Peyer's patch (tissue), 4 donors: ENCODE measurements at regions not wholly inside any gene's neighbourhood (a gene's known extent, or its start where the extent isn't known, plus 50 kb on each side); places are given as distances from the start of the nearest gene placed in this dataset.

Experiments used
- DNase-seq, 3 donors: peaks; one replicate each; pipeline ENCODE4 v3.0.0-alpha.2; 2017 to 2019
- H3K27ac ChIP-seq, 4 donors: fragments of 200-600 bp; sonication (generic); one replicate each; pipeline ENCODE4 v1.5.1; 2016 to 2019
- H3K27me3 ChIP-seq, 2 donors: fragments of 200-600 bp; sonication (generic); one replicate each; pipeline ENCODE4 v1.5.1; 2019
- H3K36me3 ChIP-seq, 3 donors: fragments of 200-600 bp; sonication (generic); one replicate each; pipeline ENCODE4 v1.5.1; 2016 to 2019
- H3K4me1 ChIP-seq, 4 donors: fragments of 200-600 bp; sonication (generic); one replicate each; pipeline ENCODE4 v1.5.1; 2016 to 2019
- H3K4me3 ChIP-seq, 4 donors: fragments of 200-600 bp; sonication (generic); 1 replicate in 3 of 4; 2 replicates in 1 of 4; pipeline ENCODE4 v1.5.1; 2016 to 2019; ENCODE audit warnings: mild to moderate bottlenecking in 1 of 4
- H3K9me3 ChIP-seq, 4 donors: fragments of 200-600 bp; sonication (generic); one replicate each; pipeline ENCODE4 v1.5.1; 2016 to 2019; ENCODE audit warnings: mild to moderate bottlenecking in 1 of 4
- CTCF ChIP-seq, 6 experiments: fragments of 450-650 bp in 4 of 6; fragments of 200-600 bp in 2 of 6; sonication (generic) in 1 of 6; IDR thresholded peaks; one replicate each; pipeline ENCODE4 v1.5.1; 2017 to 2019; ENCODE audit warnings: antibody characterized with exemption in 6 of 6, mild to moderate bottlenecking in 3 of 6, moderate library complexity in 1 of 6
- POLR2A ChIP-seq, 2 donors: fragments of 450-650 bp; IDR thresholded peaks; one replicate each; pipeline ENCODE4 v1.5.1; 2017; ENCODE audit warnings: antibody characterized with exemption in 2 of 2, mild to moderate bottlenecking in 2 of 2, moderate library complexity in 2 of 2

- Histone ChIP-seq H3K9me3 (no peaks in the 10 kb centered on the region), H3K4me3 (no peak overlapping the region), H3K36me3 (no peaks in the 10 kb centered on the region), H3K27ac (no peak overlapping the region), H3K27me3 (no peaks in the 10 kb centered on the region), H3K4me1 (no peaks in the 10 kb centered on the region)
- DNase-seq: no peak
- TF ChIP-seq CTCF (IDR thresholded peaks at IDR 0.05) (no peak), POLR2A (IDR thresholded peaks at IDR 0.05) (no peak)
Observed at GRCh38 chr12:83326666-83327065, 640.0 kb downstream of the TMTC2 start.

- Histone ChIP-seq H3K36me3 (no peaks in the 10 kb centered on the region), H3K9me3 (no peaks in the 10 kb centered on the region), H3K27ac (no peak overlapping the region), H3K4me3 (no peak overlapping the region), H3K4me1 (no peaks in the 10 kb centered on the region), H3K27me3 (no peaks in the 10 kb centered on the region)
- TF ChIP-seq CTCF (IDR thresholded peaks at IDR 0.05): no peak
- TF ChIP-seq POLR2A (IDR thresholded peaks at IDR 0.05): no peak
- DNase-seq: no peak
Observed at GRCh38 chr12:83323866-83324265, 637.2 kb downstream of the TMTC2 start.

GRCh38 chr12:83322809-83323208 is 636.1 kb downstream of the TMTC2 start:
- Histone ChIP-seq H3K4me3 (no peak overlapping the region), H3K9me3 (no peaks in the 10 kb centered on the region), H3K27me3 (no peaks in the 10 kb centered on the region), H3K4me1 (no peaks in the 10 kb centered on the region), H3K36me3 (no peaks in the 10 kb centered on the region), H3K27ac (no peak overlapping the region)
- no peak for TF ChIP-seq CTCF (IDR thresholded peaks at IDR 0.05)
- TF ChIP-seq POLR2A (IDR thresholded peaks at IDR 0.05): no peak
- DNase-seq: no peak

- H3K4me3 ChIP-seq: no peak overlapping the region
- no peaks in the 10 kb centered on the region for H3K9me3 ChIP-seq
- no peaks in the 10 kb centered on the region for H3K4me1 ChIP-seq
- no peak overlapping the region for H3K27ac ChIP-seq
- DNase-seq: no peak
- no peaks in the 10 kb centered on the region for H3K27me3 ChIP-seq
- TF ChIP-seq CTCF (IDR thresholded peaks at IDR 0.05): no peak
- TF ChIP-seq POLR2A (IDR thresholded peaks at IDR 0.05): no peak
- no peaks in the 10 kb centered on the region for H3K36me3 ChIP-seq
Observed at GRCh38 chr12:83321971-83322370, 635.3 kb downstream of the TMTC2 start.

- Histone ChIP-seq H3K36me3 (no peaks in the 10 kb centered on the region), H3K27me3 (no peaks in the 10 kb centered on the region), H3K4me1 (no peaks in the 10 kb centered on the region), H3K4me3 (no peak overlapping the region), H3K27ac (no peak overlapping the region), H3K9me3 (no peaks in the 10 kb centered on the region)
- DNase-seq: no peak
- TF ChIP-seq CTCF (IDR thresholded peaks at IDR 0.05) (no peak), POLR2A (IDR thresholded peaks at IDR 0.05) (no peak)
Observed at GRCh38 chr12:83320350-83320749, 633.6 kb downstream of the TMTC2 start.

GRCh38 chr12:83318386-83319098 is 631.8 kb downstream of the TMTC2 start:
- Histone ChIP-seq H3K9me3 (no peaks in the 10 kb centered on the region), H3K4me1 (no peaks in the 10 kb centered on the region), H3K27me3 (no peaks in the 10 kb centered on the region), H3K27ac (peak overlapping the region in 1 of 4 donors; percentile 12), H3K4me3 (no peak overlapping the region), H3K36me3 (no peaks in the 10 kb centered on the region)
- TF ChIP-seq POLR2A (IDR thresholded peaks at IDR 0.05) (no peak), CTCF (IDR thresholded peaks at IDR 0.05) (no peak)
- DNase-seq: no peak
